Keratinocyte (primary cell): ENCODE measurements at regions not wholly inside any gene's neighbourhood (a gene's known extent, or its start where the extent isn't known, plus 50 kb on each side); places are given as distances from the start of the nearest gene placed in this dataset.
"Not testable (repeated sequence)": the region's sequence is repeated elsewhere in the genome, so short reads cannot be mapped to it uniquely, and the experiment has no call there.

Experiments
- DNase-seq: peaks from one replicate; pipeline ENCODE4 v3.0.0-alpha.2; 2011; ENCODE audit warnings: low read depth, missing footprints, low spot score
- FAIRE-seq: peaks from 2 replicates; lab custom pipeline; 2011; peaks lifted over from hg19 to GRCh38; lab: Jason Lieb, UNC
- H2AFZ ChIP-seq: 2 replicates; pipeline ENCODE4 v1.6.0; 2012; ENCODE audit warnings: low read length, control low read depth, inconsistent platforms; ENCODE audit not compliant: control insufficient read depth
- H3K27ac ChIP-seq: 2 replicates; pipeline ENCODE4 v1.5.1; 2011; ENCODE audit warnings: low read length; ENCODE audit not compliant: control insufficient read depth, insufficient read depth
- H3K27me3 ChIP-seq: 3 replicates; pipeline ENCODE4 v1.6.0; 2011; ENCODE audit warnings: low read length; ENCODE audit not compliant: control insufficient read depth, insufficient read depth; ENCODE audit errors: extremely low read depth
- H3K36me3 ChIP-seq, 2 experiments: 2 replicates in 1 of 2; 3 replicates in 1 of 2; pipeline ENCODE4 v1.5.1; 2011; ENCODE audit warnings: low read length in 2 of 2, mild to moderate bottlenecking in 1 of 2; ENCODE audit not compliant: control insufficient read depth in 2 of 2, insufficient read depth in 2 of 2; ENCODE audit errors: extremely low read depth in 1 of 2
- H3K4me1 ChIP-seq: 3 replicates; pipeline ENCODE4 v1.5.1; 2011; ENCODE audit warnings: low read length; ENCODE audit not compliant: control insufficient read depth, insufficient read depth; ENCODE audit errors: extremely low read depth
- H3K4me2 ChIP-seq: 3 replicates; pipeline ENCODE4 v1.6.0; 2011; ENCODE audit warnings: low read depth, low read length; ENCODE audit not compliant: control insufficient read depth, insufficient read depth; ENCODE audit errors: extremely low read depth
- H3K4me3 ChIP-seq, 3 experiments: fragments of 200-600 bp in 1 of 3; sonication (generic) in 1 of 3; 2 replicates in 2 of 3; 3 replicates in 1 of 3; pipeline ENCODE4 v1.5.1; 2011 to 2016; ENCODE audit warnings: low read length in 3 of 3, mild to moderate bottlenecking in 3 of 3, control low read depth in 2 of 3, inconsistent platforms in 1 of 3, low read depth in 1 of 3, mixed read lengths in 1 of 3, mixed run types in 1 of 3, moderate library complexity in 1 of 3; ENCODE audit not compliant: control insufficient read depth in 2 of 3, insufficient read depth in 2 of 3; ENCODE audit errors: extremely low read depth in 1 of 3
- H3K79me2 ChIP-seq: 2 replicates; pipeline ENCODE4 v1.6.0; 2012; ENCODE audit warnings: low read length; ENCODE audit not compliant: control insufficient read depth, insufficient read depth
- H3K9ac ChIP-seq: 3 replicates; pipeline ENCODE4 v1.6.0; 2011; ENCODE audit warnings: low read length; ENCODE audit not compliant: control insufficient read depth, insufficient read depth; ENCODE audit errors: extremely low read depth
- H3K9me1 ChIP-seq: 3 replicates; pipeline ENCODE4 v1.6.0; 2011; ENCODE audit warnings: low read length; ENCODE audit not compliant: control insufficient read depth, insufficient read depth; ENCODE audit errors: extremely low read depth
- H3K9me3 ChIP-seq: 2 replicates; pipeline ENCODE4 v1.5.1; 2012; ENCODE audit warnings: low read depth, low read length; ENCODE audit not compliant: control insufficient read depth
- H4K20me1 ChIP-seq: 3 replicates; pipeline ENCODE4 v1.6.0; 2011; ENCODE audit warnings: low read length; ENCODE audit not compliant: control insufficient read depth, insufficient read depth; ENCODE audit errors: extremely low read depth
- CTCF ChIP-seq, 3 experiments: IDR thresholded peaks in 1 of 3; conservative IDR thresholded peaks in 1 of 3; optimal IDR thresholded peaks in 1 of 3; 2 replicates in 2 of 3; 3 replicates in 1 of 3; pipeline versions ENCODE3 to v1.5.1; 2011; ENCODE audit warnings: low read length in 3 of 3, mild to moderate bottlenecking in 3 of 3, moderate library complexity in 2 of 3, control low read depth in 1 of 3, inconsistent platforms in 1 of 3; ENCODE audit not compliant: insufficient read depth in 2 of 3; ENCODE audit errors: extremely low read depth in 1 of 3
- EZH2 ChIP-seq: IDR thresholded peaks from one replicate; pipeline ENCODE4 v1.6.1; 2012; ENCODE audit warnings: inconsistent platforms, mild to moderate bottlenecking, low read length, moderate library complexity
- dilution Hi-C: fragments of 300-500 bp; cut with MboI; formaldehyde crosslinking; loops from one replicate; pipeline ENCODE4 v1.7.0; 2020; ENCODE audit warnings: low sequenced_read_pairs; ENCODE audit not compliant: extremely low pct_ligation_motif_present

GRCh38 chr4:49219489-49220225, 233.6 kb downstream of the CWH43 start:
- H3K9me1 ChIP-seq, H4K20me1 ChIP-seq, H3K79me2 ChIP-seq, H3K9me3 ChIP-seq, H3K27ac ChIP-seq, H3K4me1 ChIP-seq, H3K4me2 ChIP-seq, H3K9ac ChIP-seq, DNase-seq, H3K27me3 ChIP-seq, FAIRE-seq, H2AFZ ChIP-seq, H3K4me3 ChIP-seq, H3K36me3 ChIP-seq, dilution Hi-C loops: not testable (repeated sequence)

- no peak overlapping the region for H3K4me3 ChIP-seq
- no peaks in the 10 kb centered on the region for H4K20me1 ChIP-seq
- no peaks in the 10 kb centered on the region for H3K36me3 ChIP-seq
- no peaks in the 10 kb centered on the region for H3K4me1 ChIP-seq
- no peak overlapping the region for H2AFZ ChIP-seq
- no peaks in the 10 kb centered on the region for H3K27me3 ChIP-seq
- no peak overlapping the region for H3K27ac ChIP-seq
- no peaks in the 10 kb centered on the region for H3K9me1 ChIP-seq
- TF ChIP-seq CTCF (optimal IDR thresholded peaks at IDR 0.05 in 1 of 3, IDR thresholded peaks at IDR 0.05 in 1 of 3, conservative IDR thresholded peaks at IDR 0.05 in 1 of 3; ENCODE audit: extremely low read depth in 1 of 3, insufficient read depth in 2 of 3, low read length in 3 of 3) = no peak
- TF ChIP-seq EZH2 = no peak
- FAIRE-seq (no peak), DNase-seq (no peak)
- peaks cover 4% of the 10 kb centered on the region for H3K9me3 ChIP-seq
- no peak overlapping the region for H3K9ac ChIP-seq
- no peak overlapping the region for H3K4me2 ChIP-seq
- dilution Hi-C loops = no loop called here
- H3K79me2 ChIP-seq = no peaks in the 10 kb centered on the region
Measured at GRCh38 chr4:49221209-49221608, 235.1 kb downstream of the CWH43 start.

- H4K20me1 ChIP-seq, H3K9ac ChIP-seq, DNase-seq, FAIRE-seq, H3K79me2 ChIP-seq, H3K27ac ChIP-seq, H2AFZ ChIP-seq, H3K4me3 ChIP-seq, dilution Hi-C loops, H3K9me1 ChIP-seq, H3K9me3 ChIP-seq, H3K4me1 ChIP-seq, H3K4me2 ChIP-seq, H3K36me3 ChIP-seq, H3K27me3 ChIP-seq: not testable (repeated sequence)
Measured at GRCh38 chr4:49222810-49223209, 236.7 kb downstream of the CWH43 start.

GRCh38 chr4:49226216-49226866, 240.3 kb downstream of the CWH43 start:
- H3K9me3 ChIP-seq, DNase-seq, dilution Hi-C loops, H3K9ac ChIP-seq, H3K27ac ChIP-seq, H3K4me3 ChIP-seq, FAIRE-seq, H3K4me1 ChIP-seq, H3K9me1 ChIP-seq, H4K20me1 ChIP-seq, H2AFZ ChIP-seq, H3K36me3 ChIP-seq, H3K4me2 ChIP-seq, H3K79me2 ChIP-seq, H3K27me3 ChIP-seq: not testable (repeated sequence)
